ENCODE measurements at regions not wholly inside any gene's neighbourhood (a gene's known extent, or its start where the extent isn't known, plus 50 kb on each side); places are given as distances from the start of the nearest gene placed in this dataset.
"Not testable (repeated sequence)": the region's sequence is repeated elsewhere in the genome, so short reads cannot be mapped to it uniquely, and the experiment has no call there.

DNA sequence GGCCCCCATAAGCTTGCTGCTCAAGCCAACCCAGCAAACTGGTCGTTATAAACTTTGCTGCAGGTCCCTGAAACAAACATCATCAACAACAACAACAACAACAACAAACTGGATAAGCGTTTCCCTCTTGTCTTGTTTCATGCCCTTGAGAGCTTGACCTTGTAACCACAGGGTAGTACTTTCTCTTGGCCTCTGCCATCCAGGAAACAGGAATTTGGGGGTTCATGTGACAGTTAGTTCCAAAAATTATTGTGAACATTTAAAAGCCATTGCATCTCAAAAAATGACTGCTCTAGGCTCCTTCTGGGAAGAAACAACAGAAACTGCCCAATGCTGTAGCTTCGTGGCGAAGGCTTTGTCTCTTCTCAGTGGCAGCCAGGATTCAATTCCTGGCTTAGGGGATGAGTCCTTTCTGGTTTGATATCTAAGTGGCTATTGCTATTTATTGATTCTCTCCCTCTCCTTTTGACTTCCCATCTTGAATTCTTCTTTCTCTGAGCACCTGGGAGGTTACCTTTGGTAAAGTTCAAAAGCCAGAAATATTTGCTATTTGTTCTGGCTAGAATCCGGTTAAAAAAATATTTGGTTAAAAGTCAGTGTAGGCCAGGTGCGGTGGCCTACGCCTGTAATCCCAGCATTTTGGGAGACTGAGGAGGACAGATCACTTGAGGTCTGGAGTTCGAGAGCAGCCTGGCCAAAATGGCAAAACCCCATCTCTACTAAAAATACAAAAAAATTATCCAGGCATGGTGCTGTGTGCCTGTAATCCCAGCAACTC lies 52.0 kb upstream of the CPM start:
- Histone ChIP-seq H3K27me3 (peaks cover 10% of the 10 kb centered on the region), H3K4me1 (no peaks in the 10 kb centered on the region), H3K4me3 (ENCODE audit: low read depth, low read length) (no peak overlapping the region), H3K36me3 (no peaks in the 10 kb centered on the region), H3K9me3 (no peaks in the 10 kb centered on the region)
- no peak for DNase-seq
- TF ChIP-seq, protein P1, sequence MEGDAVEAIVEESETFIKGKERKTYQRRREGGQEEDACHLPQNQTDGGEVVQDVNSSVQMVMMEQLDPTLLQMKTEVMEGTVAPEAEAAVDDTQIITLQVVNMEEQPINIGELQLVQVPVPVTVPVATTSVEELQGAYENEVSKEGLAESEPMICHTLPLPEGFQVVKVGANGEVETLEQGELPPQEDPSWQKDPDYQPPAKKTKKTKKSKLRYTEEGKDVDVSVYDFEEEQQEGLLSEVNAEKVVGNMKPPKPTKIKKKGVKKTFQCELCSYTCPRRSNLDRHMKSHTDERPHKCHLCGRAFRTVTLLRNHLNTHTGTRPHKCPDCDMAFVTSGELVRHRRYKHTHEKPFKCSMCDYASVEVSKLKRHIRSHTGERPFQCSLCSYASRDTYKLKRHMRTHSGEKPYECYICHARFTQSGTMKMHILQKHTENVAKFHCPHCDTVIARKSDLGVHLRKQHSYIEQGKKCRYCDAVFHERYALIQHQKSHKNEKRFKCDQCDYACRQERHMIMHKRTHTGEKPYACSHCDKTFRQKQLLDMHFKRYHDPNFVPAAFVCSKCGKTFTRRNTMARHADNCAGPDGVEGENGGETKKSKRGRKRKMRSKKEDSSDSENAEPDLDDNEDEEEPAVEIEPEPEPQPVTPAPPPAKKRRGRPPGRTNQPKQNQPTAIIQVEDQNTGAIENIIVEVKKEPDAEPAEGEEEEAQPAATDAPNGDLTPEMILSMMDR (IDR thresholded peaks at IDR 0.05; ENCODE audit: low read depth, low read length), result no peak

DNA sequence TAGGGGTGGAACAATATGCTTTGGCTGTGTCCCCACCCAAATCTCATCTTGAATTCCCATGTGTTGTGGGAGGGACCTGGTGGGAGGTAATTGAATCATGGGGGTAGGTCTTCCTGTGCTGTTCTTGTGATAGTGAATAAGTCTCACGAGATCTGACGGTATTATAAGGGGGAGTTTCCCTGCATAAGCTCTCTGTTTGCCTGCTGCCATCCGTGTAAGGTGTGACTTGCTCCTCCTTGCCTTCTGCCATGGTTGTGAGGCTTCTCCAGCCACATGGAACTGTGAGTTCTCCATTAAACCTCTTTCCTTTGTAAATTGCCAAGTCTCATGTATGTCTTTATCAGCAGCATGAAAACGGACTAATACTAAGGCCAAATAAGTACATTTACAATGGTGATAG lies 64.6 kb upstream of the CPM start:
- DNase-seq; H3K27me3 ChIP-seq; H3K36me3 ChIP-seq; H3K4me3 ChIP-seq (ENCODE audit: low read depth, low read length); H3K4me1 ChIP-seq; H3K9me3 ChIP-seq: not testable (repeated sequence)

DNA sequence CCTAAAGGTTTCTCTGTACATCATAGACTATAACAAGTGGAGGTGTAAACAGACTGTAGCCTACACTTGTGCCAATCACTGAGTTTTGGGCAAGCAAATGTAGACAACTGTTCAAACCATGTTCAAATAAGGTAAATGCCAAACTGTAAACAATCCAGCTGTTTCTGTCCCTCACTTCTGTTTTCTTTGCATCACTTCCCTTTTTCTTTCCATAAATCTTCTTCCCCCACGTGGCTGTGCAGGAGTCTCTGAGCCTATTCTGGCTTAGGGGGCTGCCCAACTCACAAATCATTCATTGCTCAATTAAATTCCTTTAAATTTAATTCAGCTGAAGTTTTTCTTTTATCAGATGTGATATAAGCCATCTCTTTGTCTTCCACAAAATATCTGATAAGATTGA lies 65.1 kb upstream of the CPM start:
- no peaks in the 10 kb centered on the region for H3K9me3 ChIP-seq
- H3K27me3 ChIP-seq, result no peaks in the 10 kb centered on the region
- no peak overlapping the region for H3K4me3 ChIP-seq (ENCODE audit: low read depth, low read length)
- no peaks in the 10 kb centered on the region for H3K4me1 ChIP-seq
- DNase-seq, result no peak
- no peaks in the 10 kb centered on the region for H3K36me3 ChIP-seq
- TF ChIP-seq, protein P1 (IDR thresholded peaks at IDR 0.05; ENCODE audit: low read depth, low read length), result no peak

DNA sequence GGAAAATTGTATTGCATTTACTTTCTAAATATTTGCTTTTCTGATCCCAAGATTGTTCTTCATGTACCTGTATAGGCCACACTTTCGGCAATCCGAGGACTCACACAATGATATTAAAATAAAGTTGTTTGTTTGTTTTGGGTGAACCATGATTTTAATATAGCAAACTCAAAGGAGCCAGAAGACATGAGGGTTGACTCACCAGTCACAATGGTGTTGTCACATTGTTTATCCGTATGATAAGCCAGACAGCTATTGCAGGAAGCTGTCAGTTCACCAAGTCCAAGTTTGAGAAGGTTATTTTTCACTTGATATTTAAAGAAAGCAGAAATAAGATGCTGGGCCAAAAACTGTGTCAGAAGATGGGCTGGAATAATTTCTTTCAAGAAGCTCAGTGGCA lies 67.1 kb upstream of the CPM start:
- H3K36me3 ChIP-seq, result no peaks in the 10 kb centered on the region
- TF ChIP-seq, protein P1 (IDR thresholded peaks at IDR 0.05; ENCODE audit: low read depth, low read length), result no peak
- no peaks in the 10 kb centered on the region for H3K27me3 ChIP-seq
- no peak overlapping the region for H3K4me3 ChIP-seq (ENCODE audit: low read depth, low read length)
- no peak for DNase-seq
- no peaks in the 10 kb centered on the region for H3K9me3 ChIP-seq
- H3K4me1 ChIP-seq, result no peaks in the 10 kb centered on the region

DNA sequence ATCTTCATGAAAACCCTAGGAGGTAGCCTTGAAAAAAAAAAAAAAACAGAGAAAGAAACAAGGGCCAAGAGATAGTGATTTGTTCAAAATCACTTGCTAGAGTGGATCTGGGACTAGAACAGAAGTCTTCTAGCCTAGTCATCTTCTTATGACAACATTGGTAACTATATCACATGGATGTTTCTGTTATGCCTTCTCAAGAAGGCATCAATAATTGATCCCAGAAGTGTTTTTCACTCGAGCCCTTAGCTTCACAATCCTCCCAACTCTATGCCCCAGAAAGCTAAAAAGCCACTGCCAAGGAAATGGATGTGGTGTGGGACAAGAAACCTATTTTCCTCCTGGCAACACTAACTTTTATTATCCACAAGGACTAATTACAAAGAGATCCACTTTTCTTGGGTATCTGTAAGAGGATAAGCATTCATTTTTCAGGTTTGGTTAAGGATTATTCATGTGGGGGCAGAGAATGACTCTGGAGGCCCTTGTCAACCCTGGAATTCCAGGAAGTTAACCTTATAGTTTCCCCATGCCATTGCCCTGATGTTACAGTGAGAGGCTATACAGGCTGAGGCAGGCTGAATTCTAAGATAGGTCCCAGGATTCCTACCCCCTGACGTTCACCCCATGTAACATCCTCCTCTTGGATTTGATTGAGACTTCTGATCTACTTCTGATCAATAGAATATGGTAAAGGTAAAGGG lies 67.7 kb upstream of the CPM start:
- H3K9me3 ChIP-seq, result no peaks in the 10 kb centered on the region
- DNase-seq, result no peak
- H3K36me3 ChIP-seq, result no peaks in the 10 kb centered on the region
- TF ChIP-seq, protein P1 (IDR thresholded peaks at IDR 0.05; ENCODE audit: low read depth, low read length), result no peak
- no peaks in the 10 kb centered on the region for H3K4me1 ChIP-seq
- H3K4me3 ChIP-seq (ENCODE audit: low read depth, low read length), result no peak overlapping the region
- no peaks in the 10 kb centered on the region for H3K27me3 ChIP-seq

DNA sequence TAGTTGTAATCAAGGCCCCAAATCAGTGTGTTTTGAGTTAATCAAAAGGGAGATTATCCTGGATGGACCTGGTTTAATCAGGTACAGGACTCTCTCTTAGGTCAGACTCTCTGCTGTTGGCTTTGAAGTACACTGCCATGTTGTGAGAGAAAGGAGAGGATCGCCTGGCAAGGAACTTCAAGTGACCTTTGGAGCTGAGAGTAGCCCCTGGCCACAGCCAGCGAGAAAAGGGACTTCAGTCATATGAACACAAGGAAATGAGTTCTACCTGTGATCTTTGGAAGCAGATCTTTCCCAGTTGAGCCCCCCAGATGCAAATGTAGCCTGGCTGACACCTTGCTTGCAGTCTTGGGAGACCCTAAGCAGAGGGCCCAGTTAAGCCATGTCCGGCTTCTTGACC lies 68.3 kb upstream of the CPM start:
- Histone ChIP-seq H3K9me3 (no peaks in the 10 kb centered on the region), H3K4me1 (no peaks in the 10 kb centered on the region), H3K4me3 (ENCODE audit: low read depth, low read length) (no peak overlapping the region)

More for the DNA sequence above, 68.3 kb upstream of the CPM start:
- no peaks in the 10 kb centered on the region for H3K36me3 ChIP-seq
- TF ChIP-seq, protein P1 (IDR thresholded peaks at IDR 0.05; ENCODE audit: low read depth, low read length), result no peak
- H3K27me3 ChIP-seq, result peaks cover 1% of the 10 kb centered on the region; the same call in 1 of the 2 replicates
- DNase-seq, result no peak
